Ovary (tissue), 3 donors: ENCODE measurements at regions not wholly inside any gene's neighbourhood (a gene's known extent, or its start where the extent isn't known, plus 50 kb on each side); places are given as distances from the start of the nearest gene placed in this dataset.

ENCODE experiments used
- EP300 ChIP-seq: sonication (generic); formaldehyde crosslinking; IDR thresholded peaks from one replicate; pipeline ENCODE4 v1.6.1; 2017; ENCODE audit warnings: antibody characterized with exemption
- POLR2A ChIP-seq: fragments of 450-650 bp; IDR thresholded peaks from one replicate; pipeline ENCODE4 v1.6.1; 2017; ENCODE audit warnings: antibody characterized with exemption, mild to moderate bottlenecking, moderate library complexity
- TF ChIP-seq, protein P1 (sequence below), 3 donors: fragments of 450-650 bp in 2 of 3; fragments of 200-600 bp in 1 of 3; IDR thresholded peaks; one replicate each; pipeline versions ENCODE4 v1.5.1 to v1.8.0; 2016 to 2022; ENCODE audit warnings: antibody characterized with exemption in 3 of 3, mild to moderate bottlenecking in 1 of 3
- donor health status: DM: no; HTN: no; CAD: no.

DNA sequence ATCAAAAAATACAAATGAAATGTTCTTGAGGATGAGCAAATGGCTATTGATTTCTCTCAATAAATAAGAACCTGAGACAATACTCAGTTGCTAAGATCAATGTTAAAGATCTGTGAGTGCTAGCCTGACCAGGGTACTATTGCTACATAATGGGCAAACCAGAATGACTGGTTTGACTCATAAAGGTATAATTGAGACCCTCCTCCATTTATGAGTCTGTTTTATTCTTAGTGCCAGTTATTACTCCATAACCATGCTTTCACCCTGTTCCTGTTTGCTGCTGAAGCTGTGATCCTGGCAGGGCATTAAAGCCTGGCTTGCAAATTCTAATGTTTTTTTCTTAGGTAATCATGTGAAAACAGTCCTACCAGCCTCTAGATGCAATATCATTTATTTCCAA, 56.6 kb upstream of the PPM1B start:
- TF ChIP-seq, protein P1, sequence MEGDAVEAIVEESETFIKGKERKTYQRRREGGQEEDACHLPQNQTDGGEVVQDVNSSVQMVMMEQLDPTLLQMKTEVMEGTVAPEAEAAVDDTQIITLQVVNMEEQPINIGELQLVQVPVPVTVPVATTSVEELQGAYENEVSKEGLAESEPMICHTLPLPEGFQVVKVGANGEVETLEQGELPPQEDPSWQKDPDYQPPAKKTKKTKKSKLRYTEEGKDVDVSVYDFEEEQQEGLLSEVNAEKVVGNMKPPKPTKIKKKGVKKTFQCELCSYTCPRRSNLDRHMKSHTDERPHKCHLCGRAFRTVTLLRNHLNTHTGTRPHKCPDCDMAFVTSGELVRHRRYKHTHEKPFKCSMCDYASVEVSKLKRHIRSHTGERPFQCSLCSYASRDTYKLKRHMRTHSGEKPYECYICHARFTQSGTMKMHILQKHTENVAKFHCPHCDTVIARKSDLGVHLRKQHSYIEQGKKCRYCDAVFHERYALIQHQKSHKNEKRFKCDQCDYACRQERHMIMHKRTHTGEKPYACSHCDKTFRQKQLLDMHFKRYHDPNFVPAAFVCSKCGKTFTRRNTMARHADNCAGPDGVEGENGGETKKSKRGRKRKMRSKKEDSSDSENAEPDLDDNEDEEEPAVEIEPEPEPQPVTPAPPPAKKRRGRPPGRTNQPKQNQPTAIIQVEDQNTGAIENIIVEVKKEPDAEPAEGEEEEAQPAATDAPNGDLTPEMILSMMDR (IDR thresholded peaks at IDR 0.05), result no peak
- TF ChIP-seq POLR2A (no peak), EP300 (no peak)
